A204.1 (cell line): ENCODE measurements at regions not wholly inside any gene's neighbourhood (a gene's known extent, or its start where the extent isn't known, plus 50 kb on each side); places are given as distances from the start of the nearest gene placed in this dataset.

Experiments used
- FAIRE-seq: peaks from 2 replicates; lab custom pipeline; 2012; peaks lifted over from hg19 to GRCh38; lab: Jason Lieb, UNC

GRCh38 chr21:27691516-27691915 is 724.6 kb upstream of the ADAMTS5 start:
- FAIRE-seq, result no peak

- no peak for FAIRE-seq
These were observed 724.1 kb upstream of the ADAMTS5 start for GRCh38 chr21:27691006-27691405.

- FAIRE-seq, result no peak
These were observed 723.5 kb upstream of the ADAMTS5 start for GRCh38 chr21:27690426-27690825.

GRCh38 chr21:27688773-27689172 is 721.9 kb upstream of the ADAMTS5 start:
- FAIRE-seq, result no peak

GRCh38 chr21:27683292-27683691 is 716.4 kb upstream of the ADAMTS5 start:
- FAIRE-seq, result no peak

- no peak for FAIRE-seq
These were observed 715.0 kb upstream of the ADAMTS5 start for GRCh38 chr21:27681841-27682240.

GRCh38 chr21:27681038-27681437 is 714.1 kb upstream of the ADAMTS5 start:
- no peak for FAIRE-seq

GRCh38 chr21:27680181-27680580 is 713.3 kb upstream of the ADAMTS5 start:
- FAIRE-seq, result no peak

- no peak for FAIRE-seq
These were observed 711.6 kb upstream of the ADAMTS5 start for GRCh38 chr21:27678511-27678910.

- no peak for FAIRE-seq
These were observed 710.7 kb upstream of the ADAMTS5 start for GRCh38 chr21:27677546-27677945.

GRCh38 chr21:27675306-27675705 is 708.4 kb upstream of the ADAMTS5 start:
- FAIRE-seq, result no peak

- FAIRE-seq, result no peak
These were observed 707.2 kb upstream of the ADAMTS5 start for GRCh38 chr21:27674041-27674615.

GRCh38 chr21:27673581-27673980 is 706.7 kb upstream of the ADAMTS5 start:
- no peak for FAIRE-seq

GRCh38 chr21:27671207-27671606 is 704.3 kb upstream of the ADAMTS5 start:
- no peak for FAIRE-seq

- no peak for FAIRE-seq
These were observed 686.6 kb upstream of the ADAMTS5 start for GRCh38 chr21:27653481-27653880.

GRCh38 chr21:27649762-27650161 is 682.9 kb upstream of the ADAMTS5 start:
- no peak for FAIRE-seq

GRCh38 chr21:27649323-27649722 is 682.4 kb upstream of the ADAMTS5 start:
- FAIRE-seq, result no peak

GRCh38 chr21:27648560-27648959 is 681.7 kb upstream of the ADAMTS5 start:
- FAIRE-seq, result no peak

- no peak for FAIRE-seq
These were observed 681.0 kb upstream of the ADAMTS5 start for GRCh38 chr21:27647921-27648320.

- FAIRE-seq, result no peak
These were observed 680.5 kb upstream of the ADAMTS5 start for GRCh38 chr21:27647401-27647800.

GRCh38 chr21:27646691-27647090 is 679.8 kb upstream of the ADAMTS5 start:
- FAIRE-seq, result no peak

GRCh38 chr21:27646056-27646455 is 679.2 kb upstream of the ADAMTS5 start:
- FAIRE-seq, result no peak

- FAIRE-seq, result no peak
These were observed 678.4 kb upstream of the ADAMTS5 start for GRCh38 chr21:27645285-27645684.

GRCh38 chr21:27643326-27643725 is 676.4 kb upstream of the ADAMTS5 start:
- FAIRE-seq, result no peak

- no peak for FAIRE-seq
These were observed 672.4 kb upstream of the ADAMTS5 start for GRCh38 chr21:27639286-27639685.
